NB4 (cell line): ENCODE measurements at regions not wholly inside any gene's neighbourhood (a gene's known extent, or its start where the extent isn't known, plus 50 kb on each side); places are given as distances from the start of the nearest gene placed in this dataset.

Experiments
- CTCF ChIP-seq: IDR thresholded peaks from one replicate; pipeline ENCODE4 v1.5.1; 2012; ENCODE audit warnings: low read depth, low read length
- MAX ChIP-seq: IDR thresholded peaks from 2 replicates; pipeline ENCODE4 v1.6.1; 2011; ENCODE audit warnings: low read depth, low read length
- MYC ChIP-seq: IDR thresholded peaks from 2 replicates; pipeline ENCODE4 v1.6.1; 2011; ENCODE audit warnings: low read depth, low read length
- POLR2A ChIP-seq: IDR thresholded peaks from 2 replicates; pipeline ENCODE4 v1.6.1; 2011; ENCODE audit warnings: mild to moderate bottlenecking; ENCODE audit not compliant: insufficient read length; ENCODE audit errors: extremely low read depth

GRCh38 chr1:69290291-69290690, 277.4 kb upstream of the LRRC7 start:
- TF ChIP-seq CTCF (no peak), POLR2A (no peak), MAX (no peak), MYC (no peak)
